Inflammatory macrophage treated with lipopolysaccharide for 1 hour (primary cell): ENCODE measurements at regions not wholly inside any gene's neighbourhood (a gene's known extent, or its start where the extent isn't known, plus 50 kb on each side); places are given as distances from the start of the nearest gene placed in this dataset.
"Not testable (repeated sequence)": the region's sequence is repeated elsewhere in the genome, so short reads cannot be mapped to it uniquely, and the experiment has no call there.

ENCODE experiments used
- DNase-seq, 2 donors: peaks; one replicate each; pipeline ENCODE4 v3.0.0-alpha.2; 2020 to 2022

DNA sequence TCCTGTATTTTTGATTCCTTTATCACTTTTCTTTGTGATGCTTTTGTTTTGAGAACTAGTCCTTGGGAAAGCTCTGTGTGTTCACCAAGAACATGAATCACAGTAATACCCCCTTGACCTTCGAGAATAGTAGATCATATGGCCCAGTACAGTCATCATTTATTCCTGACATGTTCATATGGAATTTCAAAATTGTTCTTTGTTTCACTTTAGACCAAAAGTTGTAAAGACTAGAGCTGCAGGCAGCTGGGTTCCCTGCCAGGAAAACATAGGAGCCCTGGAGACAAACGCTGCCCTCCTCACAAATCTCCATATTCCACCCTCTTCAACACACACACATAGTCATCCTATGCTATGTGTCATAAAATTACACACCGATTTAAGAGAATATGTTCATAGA, 621.2 kb upstream of the EYS start:
- DNase-seq: no peak

DNA sequence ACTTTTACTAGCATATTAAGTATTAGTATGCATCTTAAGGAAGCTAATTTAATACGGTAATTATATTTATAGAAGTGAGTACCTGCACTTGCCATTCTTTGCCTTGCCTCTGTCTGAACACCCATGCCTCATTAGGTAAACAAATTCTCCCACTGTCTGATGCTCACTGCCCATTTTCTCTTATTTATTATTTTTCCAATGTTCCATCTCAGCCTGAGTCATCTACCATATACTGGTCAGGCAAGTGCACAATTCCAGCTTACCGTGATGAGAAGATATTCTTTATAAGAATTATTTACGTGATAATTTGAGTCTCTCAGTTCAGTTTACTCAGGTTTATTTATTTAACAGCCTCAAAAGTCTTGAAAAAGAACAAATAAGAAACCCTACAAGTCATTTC, 619.2 kb upstream of the EYS start:
- DNase-seq: no peak

- DNase-seq: no peak
Measured at GRCh38 chr6:66321017-66321416, 614.0 kb upstream of the EYS start.

DNA sequence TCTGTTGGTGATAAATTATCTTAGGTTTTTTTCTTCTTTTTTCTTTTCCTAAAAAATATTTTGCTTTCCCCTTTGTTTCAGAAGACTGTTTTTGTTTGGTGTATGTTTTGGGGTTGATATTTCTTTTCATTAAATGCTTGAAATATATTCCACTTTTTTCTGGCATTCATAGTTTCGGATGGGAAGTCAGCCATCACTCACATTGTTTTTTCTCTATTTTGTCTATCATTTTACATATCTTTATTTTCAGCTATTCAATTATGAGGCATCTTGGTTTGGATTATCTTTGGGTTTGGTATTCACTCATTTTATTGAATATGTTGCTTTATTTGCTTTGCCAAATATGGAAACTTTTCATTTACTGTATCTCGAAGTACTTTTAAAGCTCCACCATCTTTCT, 600.5 kb upstream of the EYS start:
- DNase-seq: no peak

DNA sequence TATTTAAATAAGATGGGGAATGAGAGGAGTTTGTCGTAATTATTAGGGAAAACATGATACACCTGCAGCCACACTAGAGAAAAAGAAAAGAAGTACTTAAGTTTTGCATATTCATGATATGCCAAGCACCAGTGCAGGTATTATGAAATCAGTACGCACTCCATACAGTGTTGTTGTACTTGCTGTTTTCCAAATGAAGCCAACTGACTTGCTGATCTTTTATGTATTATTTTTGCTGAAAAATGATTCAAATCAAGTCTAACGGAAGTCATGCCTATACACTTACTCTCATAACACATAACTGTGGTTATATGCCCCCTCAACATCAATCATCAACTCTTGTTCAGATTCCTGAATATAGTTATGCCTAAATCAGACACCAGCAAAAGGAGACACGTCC, 584.9 kb upstream of the EYS start:
- no peak for DNase-seq

DNA sequence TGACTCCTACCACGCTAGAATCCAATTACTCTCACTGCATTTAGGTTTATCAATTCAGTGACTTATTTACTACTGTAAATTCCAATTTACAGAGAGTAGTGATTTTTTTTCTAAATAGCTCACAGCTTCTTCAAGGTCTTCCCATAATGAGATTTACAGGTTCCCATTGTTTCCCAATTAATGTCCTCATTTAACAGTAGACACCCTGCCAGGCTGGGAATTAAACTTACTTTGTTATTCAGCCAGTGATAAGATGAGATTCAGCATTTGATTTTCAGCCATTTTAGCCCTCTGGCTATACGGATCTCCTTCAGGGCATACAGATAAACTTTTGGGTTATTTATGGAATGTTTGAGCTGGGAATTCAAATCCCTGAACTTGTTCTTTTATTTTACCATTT, 582.9 kb upstream of the EYS start:
- DNase-seq: no peak

DNA sequence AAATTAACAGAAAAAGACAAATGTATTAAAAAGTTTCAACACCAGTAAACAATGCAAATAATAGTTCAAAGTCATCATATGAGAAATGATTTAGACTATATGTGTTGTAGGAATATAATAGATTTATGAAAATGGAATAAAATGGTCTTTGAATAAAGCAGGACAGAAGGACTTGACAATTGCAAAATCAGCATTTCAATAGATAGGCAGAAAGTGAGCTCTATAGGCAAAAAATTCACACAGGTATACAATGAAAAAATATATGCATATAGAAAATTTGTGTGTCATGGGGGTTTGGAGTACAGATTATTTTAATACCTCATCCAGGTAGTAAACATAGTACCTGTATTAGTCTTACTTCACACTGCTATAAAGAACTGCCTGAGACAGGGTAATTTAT, 571.1 kb upstream of the EYS start:
- DNase-seq: no peak

DNA sequence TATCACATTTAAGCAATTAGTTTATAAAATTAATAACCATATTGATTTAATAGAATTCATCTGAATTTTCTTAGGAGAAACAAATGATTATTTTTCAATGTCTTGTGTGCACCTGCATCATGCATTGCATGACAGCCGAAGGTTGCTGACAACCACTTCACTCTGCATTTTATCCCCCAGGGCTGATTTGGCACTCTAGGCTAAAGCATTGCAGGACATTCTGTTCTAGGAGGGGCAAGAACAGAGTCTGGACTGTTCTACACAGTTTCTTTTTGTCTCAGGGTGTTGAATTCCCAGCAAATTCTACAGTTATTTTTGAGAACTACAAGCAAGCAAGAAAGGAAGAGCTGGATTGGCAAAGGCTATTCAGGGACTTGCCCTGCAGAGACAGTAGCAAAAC, 570.4 kb upstream of the EYS start:
- DNase-seq: no peak

GRCh38 chr6:66265737-66266136, 558.7 kb upstream of the EYS start:
- DNase-seq: no peak

DNA sequence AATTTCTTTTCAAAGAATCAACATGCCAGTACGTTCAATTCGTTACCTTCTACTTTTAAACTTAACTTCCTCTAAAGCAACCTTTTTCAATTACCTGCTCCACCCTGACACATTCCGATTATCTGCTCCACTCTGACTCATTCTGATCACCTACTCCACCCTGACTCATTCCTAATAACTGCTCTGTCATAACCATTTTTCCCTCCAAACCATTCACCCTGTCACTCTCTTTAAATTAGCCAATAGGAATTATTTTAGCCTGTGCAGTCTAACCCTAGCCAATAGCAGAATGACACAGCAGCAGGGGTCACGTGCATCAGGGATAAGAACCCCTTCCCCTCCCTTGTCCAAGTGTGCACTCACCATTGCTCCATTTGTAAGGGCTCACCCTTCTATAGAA, 557.4 kb upstream of the EYS start:
- no peak for DNase-seq

DNA sequence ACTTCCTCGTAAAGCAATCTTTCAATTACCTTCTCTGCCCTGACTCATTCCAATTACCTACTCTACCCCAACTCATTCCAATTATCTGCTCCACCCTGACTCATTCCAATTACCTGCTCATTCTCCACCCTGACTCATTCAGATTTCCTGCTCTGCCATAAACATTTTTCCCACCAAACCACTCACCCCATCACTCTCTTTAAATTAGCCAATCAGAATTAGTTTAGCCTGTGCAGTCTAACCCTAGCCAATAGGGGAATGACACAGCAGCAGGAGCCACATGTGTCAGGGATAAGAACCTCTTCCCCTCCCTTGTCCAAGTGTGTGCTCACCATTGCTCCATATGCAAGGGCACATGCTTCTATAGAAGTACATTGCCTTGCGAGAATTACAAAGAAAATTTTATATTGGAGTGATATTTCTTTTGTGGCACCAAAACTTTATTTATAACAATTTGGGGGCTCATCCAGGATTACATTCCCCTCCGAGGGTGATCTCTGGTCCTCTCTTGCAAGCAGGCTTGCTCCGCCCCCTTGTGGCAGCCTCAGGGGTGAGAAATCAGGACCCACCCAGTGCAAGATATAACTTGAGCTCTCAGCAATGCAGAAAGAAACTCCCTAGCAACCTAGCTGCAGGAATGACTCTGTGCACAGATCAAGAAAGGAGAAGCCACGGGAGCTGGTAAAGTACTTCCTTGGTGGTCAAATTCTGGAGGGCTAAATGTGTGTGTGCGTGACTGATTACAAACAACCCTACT, 551.9 kb upstream of the EYS start:
- DNase-seq: not testable (repeated sequence)

DNA sequence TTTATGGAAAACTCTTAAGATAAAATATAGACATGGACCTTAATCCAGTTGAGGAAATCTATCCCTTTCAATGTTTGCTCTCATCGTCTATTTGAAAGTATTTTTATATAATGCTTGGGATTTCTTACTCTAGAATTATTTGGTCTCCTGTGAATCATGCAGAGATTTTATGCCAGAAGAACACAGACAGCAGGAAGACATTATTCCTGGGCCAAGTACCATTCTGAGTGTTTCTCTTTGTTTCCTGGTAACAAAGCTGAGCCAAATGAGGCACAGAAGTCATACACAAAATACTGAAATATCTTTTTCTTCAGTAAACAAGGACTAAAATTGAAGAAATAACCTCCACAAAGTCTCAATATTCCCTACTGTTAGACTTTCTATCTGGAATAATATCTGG, 538.2 kb upstream of the EYS start:
- no peak for DNase-seq

DNA sequence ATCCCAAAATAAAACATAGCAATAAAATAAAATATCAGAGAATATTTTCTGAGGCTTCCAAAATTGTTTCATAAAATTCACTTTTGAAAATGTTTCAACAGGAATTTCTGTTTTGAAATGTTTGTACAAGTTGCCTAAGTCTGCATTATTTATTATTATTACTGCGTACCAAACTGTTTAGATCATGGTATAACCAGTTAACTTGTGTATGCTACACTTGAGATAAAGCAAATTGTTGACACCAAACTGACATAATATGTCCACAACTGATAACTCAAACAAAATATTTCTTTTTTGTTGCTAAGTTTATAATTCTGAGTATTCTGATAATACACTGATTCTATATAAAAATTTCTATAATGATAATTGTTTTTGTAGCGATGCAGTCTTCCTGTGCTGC, 531.8 kb upstream of the EYS start:
- DNase-seq: no peak

GRCh38 chr6:66232890-66233289, 525.9 kb upstream of the EYS start:
- DNase-seq: no peak

DNA sequence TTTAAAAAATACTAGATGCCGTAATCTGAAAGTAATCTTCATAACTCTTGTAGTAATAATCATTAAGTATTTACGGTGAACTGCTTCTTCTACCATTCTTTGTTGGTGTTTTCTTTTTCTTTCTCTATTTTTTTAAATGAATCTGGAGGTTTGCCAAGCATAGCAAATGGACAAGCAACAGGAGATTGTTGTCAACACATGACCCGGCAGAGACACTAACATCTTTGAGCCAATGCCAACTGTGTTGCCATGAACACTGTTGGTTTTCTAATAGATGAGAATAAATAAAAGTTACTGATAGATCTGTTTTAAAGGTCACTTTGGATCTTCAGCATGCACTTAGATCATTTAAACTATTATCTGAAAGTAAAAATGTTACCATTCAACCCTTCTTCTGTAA, 523.6 kb upstream of the EYS start:
- no peak for DNase-seq

- no peak for DNase-seq
Measured at GRCh38 chr6:66226109-66226508, 519.1 kb upstream of the EYS start.

DNA sequence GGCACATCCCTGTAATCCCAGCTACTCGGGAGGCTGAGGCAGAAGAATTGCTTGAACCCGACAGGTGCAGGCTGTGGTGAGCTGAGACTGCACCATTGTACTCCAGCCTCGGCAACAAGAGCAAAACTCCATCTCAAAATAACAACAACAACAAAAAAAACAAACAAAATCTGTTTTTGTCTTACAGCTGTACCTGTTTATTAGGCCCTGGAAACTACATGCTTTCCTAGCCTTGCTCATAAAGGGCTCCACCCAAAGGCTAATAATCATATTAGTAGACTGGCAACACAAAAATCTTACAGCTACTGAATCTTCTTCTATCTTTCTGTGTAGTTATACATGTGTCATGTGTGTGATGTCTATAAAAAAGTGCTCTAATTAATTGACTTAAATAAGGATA, 503.9 kb upstream of the EYS start:
- no peak for DNase-seq

GRCh38 chr6:66200390-66200789, 493.4 kb upstream of the EYS start:
- no peak for DNase-seq

GRCh38 chr6:66199171-66199570, 492.1 kb upstream of the EYS start:
- no peak for DNase-seq

- no peak for DNase-seq
Measured at GRCh38 chr6:66198062-66198624, 491.1 kb upstream of the EYS start.

GRCh38 chr6:66190858-66191257, 483.8 kb upstream of the EYS start:
- DNase-seq: no peak

- DNase-seq: no peak
Measured at GRCh38 chr6:66189915-66190314, 482.9 kb upstream of the EYS start.

DNA sequence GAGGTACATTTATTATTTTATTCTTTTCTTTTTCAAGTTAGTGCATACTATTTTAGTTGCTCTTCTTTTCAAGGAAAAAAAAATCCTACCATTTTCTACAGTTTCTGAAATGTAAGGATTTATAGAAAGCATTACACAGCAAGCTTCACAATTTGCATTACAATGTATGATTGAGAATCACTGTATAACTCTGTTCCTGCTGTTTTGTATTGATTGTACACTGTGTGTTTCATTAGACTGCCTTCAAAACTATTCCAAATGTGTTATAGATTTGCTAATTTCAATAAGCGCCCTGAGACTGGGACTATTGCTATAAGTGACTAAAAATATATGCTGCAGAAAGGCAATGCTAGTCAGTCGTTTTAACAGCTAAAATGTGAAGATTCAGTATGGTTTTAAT, 479.7 kb upstream of the EYS start:
- DNase-seq: no peak

- DNase-seq: no peak
Measured at GRCh38 chr6:66184091-66184490, 477.1 kb upstream of the EYS start.

DNA sequence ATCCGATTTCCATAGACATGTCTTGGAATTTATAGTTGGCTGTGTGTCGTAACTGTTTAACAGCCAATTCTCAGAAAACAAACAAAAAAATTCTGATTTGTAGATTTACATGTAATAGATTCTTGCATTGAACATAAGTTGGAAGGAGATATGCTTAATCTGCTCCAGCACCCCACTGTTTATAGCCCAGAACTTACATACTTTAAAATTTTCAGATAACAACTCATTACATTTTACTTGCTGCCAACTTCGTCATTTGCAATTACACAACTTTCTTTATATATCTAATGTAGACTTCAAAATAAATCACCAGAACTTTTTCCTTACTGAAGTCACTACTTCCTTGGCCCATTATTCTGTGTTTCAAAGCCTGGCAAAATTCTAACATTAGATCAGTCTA, 472.3 kb upstream of the EYS start:
- no peak for DNase-seq
